AML-193 (cell line): ENCODE measurements at regions not wholly inside any gene's neighbourhood (a gene's known extent, or its start where the extent isn't known, plus 50 kb on each side); places are given as distances from the start of the nearest gene placed in this dataset.

Source experiments
- DNase-seq, 2 experiments: peaks; one replicate each; lab custom pipeline; 2025; lab: John Stamatoyannopoulos, UW

DNA sequence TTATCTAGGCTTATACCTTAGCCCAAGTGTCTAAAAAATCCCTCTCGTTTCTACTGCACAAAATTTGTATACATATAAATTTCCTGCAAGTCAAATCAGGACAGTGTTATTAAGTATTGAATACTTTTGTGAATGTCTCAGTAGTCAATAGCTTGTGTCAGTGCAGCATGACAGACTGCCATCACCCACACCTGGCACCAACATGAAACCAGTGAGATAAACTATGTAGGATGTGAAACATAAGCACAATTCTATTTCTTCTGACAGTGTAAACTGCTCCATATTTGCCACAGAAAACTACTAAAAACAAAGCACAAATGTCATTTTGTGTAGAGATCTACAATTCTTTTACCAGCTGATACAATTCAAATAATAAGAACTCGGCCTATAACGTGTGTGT is 542.1 kb upstream of the LUZP2 start:
- no peak for DNase-seq

DNA sequence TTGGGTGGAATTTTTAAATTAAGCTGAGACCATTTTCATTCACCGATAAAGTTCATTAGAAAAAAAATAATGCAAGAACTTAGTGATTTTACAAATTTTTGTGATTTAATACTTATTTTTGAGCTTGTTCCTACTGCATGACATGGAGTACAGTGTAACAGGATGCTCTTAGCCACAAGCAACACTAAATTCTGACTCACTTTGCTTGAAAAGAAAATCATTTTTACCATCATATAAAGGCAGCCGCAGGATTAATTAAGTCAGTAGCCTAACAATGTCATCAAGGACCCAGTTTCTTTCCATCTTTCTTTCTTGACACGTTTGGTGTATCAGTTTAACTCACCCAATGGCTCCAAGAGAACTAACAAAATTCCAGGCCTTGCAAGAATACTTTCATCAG is 540.3 kb upstream of the LUZP2 start:
- DNase-seq = no peak

DNA sequence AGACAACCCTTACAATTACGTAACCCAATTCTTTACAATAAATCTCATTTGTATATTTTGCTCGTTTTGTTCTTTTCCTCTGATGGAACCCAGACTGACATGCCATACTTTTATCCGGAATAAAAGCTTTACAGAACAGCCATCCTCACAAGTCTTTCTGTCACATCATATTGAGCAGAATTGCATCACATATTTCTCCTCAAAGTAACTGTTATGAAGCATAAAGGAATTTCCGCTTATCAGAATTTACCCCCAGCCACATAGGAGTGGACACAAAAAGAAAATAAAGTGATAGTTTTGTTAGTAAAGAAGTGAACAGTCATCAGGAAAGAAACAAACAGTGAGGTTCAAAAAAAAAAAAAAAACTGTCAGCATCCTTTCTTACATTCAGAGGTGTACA is 539.5 kb upstream of the LUZP2 start:
- no peak for DNase-seq

DNA sequence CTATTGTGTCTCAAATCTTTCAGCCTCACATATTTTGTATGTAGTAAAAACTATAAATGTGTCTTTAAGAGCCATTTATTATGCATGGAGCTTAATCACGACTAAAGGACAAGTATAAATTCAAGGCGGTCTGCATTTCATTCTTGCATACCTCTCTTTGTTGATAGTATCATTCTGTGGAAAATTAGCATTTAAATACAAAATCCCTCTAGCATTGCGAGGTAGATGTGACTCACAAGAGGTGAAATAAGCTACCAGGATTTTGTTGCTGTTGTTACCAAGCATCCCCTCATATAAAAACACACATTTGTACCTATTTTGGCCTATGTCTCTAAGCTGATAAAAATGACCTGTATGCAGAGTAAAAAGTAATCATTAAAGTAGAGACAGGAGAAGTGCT is 537.4 kb upstream of the LUZP2 start:
- no peak for DNase-seq

DNA sequence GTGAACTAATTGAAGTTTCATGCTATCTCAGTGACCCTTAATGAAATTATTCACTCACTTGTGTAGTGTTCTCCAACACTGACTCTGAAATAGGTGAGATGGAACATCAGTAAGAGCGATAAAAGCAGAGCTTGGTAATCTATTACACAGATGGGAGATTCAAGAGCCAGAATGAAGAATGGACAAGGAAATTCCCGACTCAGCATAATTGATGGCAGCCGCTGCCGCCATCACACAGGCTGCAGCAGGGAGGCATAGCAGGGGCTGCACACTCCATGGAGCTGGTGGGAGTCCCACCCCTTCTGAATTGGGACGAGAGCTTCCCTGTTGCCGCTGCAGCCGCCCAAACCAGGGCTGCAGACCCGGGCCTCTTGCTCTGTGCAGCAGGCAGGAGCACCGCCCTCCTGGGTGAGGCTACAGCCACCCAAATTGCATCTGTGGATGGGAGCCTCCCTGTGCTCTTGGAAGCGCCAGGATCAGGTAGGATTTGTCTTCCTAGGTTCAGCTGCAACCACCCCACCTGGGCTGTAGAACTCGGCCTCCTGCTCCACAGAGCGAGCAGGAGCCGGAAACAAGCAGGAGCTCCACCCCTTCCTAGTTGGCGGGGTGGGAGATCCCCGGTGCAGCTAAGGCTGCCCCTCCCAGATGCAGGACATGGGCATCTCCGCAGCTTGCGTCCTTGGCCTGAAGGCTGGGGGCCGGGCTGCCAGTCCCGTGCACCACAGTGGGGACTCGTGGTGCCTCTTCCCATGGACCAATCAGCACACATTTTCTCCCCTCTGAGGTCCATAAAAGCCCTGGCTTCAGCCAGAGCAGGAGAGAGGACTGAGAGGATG is 535.1 kb upstream of the LUZP2 start:
- no peak for DNase-seq

DNA sequence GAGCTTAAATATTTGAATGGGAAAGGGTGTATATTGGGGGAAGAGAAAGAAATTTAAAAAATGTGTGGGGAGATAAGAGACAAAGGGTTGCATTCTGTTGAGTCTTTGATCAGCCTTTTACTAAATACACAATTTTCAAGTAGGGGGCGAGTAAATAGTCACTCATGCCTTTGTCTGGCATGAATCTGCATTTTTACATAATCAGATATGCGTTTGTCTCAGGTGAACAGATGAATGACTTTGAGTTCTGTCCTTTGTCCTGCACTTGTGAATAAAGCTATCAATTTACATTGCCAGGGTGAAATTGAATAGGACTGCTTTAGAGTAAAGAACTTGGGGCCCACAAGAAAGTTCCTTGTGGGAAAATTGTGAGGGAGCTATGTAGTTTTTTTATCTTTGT is 523.6 kb upstream of the LUZP2 start:
- no peak for DNase-seq

DNA sequence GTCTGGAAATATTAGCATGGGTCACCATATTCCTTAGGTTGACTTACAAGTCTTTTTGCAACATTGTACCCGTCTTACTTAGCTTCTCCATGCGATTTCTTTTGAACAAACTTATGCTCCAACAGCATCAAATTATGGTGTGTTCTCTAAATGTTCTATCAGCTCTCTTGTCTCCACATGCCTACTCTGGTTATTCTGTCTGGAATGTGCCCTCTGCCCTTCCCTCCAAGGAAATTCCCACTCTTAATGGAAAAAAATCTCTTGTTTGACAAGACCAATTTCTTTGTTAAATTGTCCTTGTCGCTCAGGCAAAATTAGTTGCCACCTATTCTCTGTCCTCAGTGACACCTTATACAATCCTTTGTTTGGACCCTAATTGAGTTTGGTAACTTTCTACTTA is 522.8 kb upstream of the LUZP2 start:
- no peak for DNase-seq

DNA sequence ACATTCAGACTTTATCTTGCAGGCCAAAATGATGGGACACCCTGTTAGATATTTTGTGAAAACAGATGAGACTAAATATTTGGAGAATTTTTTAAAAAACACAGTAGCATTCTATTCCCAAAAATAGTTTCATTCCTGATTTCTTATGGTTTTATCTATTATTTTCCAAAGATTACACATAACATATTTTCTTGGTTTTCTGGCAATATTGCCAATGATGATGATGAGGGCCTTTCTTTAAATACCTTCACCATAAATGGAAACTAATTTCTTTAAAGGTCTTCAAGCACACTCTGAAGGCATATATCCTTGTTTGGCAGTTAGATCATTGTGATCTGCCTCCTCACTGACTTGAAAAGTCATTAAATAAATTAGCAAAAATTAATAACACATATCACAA is 522.3 kb upstream of the LUZP2 start:
- DNase-seq = no peak

DNA sequence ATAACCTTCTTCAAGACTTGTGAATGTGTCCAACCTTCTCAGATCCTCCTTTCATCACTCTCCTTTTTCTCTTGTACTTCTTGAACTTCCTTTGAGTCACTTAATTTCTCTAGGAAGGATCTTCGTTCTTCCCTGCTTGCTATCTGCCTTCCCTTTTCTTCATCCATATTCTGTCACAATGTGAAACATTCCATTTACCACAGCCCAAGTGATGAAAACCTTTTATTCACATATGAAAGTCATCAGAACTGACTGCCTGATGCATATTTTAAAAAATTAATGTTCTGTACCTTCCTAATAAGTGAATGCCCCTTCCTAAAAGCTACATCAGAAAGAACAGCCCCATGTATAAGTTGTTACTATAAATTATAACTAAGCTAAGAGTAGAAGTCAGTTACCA is 520.4 kb upstream of the LUZP2 start:
- no peak for DNase-seq

DNA sequence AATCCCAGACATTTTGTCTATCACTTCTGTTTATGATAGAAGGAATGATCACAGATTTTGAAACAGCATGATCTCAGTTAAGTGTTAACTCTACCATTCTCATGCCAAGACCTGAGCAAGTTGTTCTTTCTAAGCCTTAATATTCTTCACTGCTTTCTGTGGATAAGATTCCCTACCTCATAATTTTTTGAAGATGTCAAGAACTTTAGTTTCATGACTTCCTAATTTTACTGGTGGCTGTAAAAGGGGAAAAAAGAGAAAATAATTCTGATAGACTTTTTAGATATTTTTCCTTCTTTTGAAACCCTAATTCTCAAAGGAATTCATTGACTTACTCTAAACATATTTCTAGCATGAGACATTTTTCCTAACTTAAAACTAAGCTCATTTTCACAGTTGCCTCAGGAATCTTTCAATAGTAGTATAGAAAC is 520.0 kb upstream of the LUZP2 start:
- DNase-seq = no peak

DNA sequence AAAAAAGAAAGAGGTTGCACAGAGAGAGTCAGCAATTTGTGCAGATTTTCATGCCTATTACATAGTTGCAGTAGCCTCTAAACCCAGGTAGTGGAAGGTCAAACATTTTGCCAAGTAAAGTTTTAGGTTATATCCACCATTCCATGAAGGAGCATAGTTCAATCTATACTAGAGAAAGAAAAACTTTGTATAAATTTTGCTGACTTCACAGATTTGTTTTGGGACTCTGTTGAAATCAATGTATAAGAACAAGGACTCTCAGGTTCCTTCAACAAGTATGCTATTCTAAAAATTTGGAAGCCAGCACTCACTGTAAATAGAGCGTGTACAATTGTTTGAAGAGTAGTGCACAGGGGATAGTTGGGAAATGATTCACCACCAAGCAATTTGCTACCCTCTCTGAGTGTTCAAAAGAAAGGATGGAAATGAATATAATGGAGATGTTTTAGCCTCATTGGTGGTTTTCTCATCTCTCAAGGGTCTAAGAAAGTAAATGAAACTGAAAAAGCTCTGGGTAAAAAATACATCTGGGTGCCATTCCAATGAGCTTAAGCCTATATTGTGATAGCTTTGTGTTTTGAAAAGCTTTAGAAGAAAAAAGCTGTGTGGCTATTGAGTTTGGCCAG is 508.4 kb upstream of the LUZP2 start:
- no peak for DNase-seq

DNA sequence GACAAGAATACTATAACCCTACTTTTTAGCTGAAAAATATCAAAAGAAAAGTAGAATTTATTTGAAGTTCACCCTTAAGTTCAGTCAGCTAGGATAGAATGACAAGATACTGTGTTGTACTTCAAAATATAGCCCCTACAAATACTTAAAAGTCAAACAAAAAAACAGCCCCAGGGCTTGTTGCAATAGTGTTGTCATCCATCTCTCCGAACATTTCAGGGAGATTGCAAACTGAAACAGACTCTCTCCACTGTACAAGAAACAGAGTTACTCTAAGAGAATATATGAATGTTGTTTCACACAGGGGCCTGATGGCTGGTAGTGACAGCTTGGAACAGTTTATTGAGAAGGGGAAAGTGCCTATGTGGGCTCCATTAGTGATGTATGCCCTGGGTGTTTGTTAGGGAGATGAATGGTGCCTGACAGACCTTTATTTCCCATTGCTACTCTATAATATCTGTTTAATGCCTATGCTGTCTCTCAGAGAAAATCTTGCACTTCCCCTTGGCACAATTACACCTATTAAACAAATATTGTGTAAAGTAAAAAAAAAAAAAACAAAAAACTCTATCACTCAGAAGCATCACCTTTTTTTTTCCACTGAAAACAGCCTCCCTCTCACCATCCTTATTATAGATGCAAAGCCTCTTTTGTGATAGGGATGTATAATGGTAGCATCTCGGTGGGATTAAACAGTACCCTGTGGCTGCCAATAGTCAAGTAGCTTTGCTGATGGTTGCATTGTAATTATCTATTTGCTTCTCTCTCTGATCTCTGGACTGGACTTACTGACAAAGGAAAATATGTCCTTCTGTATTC is 506.3 kb upstream of the LUZP2 start:
- no peak for DNase-seq

DNA sequence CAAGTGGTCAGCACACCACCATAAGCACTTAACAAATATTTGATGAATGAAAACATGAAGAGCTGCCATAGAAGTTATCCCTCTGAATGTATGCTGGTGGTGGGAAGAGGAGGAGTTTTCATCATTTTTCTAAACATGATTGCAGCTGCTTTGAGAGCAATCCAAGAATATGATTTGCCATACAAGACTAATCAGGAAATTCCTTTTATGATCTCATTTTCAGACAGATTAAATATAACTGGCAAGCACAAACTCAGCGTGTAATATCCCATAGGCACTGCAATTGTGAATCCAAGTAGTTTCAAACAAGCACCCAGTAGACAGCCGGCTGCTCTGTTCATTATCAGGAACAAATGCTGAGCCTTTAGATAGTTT is 505.7 kb upstream of the LUZP2 start:
- DNase-seq = no peak

DNA sequence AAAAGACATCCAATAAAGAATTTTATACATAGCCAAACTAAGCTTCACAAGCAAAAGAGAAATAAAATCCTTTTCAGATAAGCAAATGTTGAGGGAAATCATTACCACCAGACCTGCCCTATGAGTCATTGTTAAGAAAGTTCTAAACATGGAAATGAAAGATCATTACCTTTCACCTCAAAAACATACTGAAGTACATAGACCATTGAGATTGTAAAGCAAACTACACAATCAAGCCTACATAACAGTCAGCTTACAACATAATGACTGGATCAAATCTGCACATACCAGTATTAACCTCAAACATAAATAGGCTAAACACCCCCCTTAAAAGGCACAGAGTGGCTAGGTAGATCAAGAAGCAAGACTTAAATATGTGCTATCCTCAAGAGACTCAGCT is 501.0 kb upstream of the LUZP2 start:
- no peak for DNase-seq

DNA sequence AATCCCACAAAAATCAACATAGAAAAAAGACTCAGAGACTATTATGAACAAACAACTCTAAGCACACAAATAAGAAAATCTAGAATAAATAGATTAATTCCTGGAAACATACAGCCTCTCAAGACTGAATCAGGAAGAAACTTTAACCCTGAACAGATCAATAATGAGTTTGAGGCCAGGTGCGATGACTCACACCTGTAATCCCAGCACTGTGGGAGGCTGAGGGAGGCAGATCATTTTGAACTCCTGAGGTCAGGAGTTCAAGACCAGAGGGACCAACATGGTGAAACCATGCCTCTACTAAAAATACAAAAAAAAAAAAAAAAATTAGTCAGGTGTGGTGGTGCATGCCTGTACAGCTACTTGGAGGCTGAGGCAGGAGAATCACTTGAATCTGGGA is 499.5 kb upstream of the LUZP2 start:
- no peak for DNase-seq

DNA sequence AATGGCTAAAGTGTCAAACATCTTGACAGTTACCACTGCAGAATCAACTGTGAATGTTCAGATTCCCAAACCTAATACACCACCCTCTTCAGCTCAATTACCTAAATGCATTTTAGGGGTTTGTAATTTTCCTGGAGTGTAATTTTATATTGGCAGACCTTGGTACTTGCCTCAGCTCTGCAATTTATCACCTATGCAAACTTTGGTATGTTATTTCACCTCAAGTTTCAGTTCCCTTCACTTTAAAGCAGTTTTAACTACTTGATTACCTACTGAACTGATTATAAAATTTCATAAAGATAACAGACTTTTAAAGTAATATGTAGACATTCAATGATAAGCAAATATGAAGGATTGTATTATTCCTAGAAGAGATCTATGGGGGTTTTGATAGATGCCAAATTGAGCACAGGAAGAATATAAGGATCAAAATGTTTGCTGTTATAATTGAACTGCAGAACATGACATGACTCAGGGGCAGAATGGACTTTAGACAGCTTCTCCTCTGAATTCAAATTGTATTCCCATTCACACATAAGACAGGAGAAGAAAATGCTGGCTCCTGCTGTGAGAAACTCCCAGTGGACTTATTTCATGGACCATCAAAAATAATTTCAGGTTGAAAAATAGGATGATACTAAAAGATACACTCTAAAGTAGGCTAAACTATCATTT is 491.5 kb upstream of the LUZP2 start:
- no peak for DNase-seq

DNA sequence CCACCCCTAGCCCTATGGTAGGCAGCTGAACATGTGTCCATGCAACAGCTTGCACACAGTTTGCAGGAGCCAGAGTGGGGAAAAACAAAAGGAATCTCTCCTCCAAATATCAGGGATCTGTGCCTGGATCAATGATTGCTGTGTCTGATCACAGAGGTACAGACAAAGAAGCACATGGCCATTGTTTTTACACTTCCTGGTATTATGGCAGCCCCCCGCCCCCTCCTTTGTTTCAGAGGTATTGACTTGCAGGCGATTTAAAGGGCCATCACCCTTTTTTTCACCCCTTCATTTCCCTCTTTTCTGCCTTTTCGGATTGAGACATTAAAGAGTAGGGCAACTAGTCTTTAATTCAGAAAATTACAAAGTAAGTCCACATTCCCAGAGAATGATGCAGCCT is 453.0 kb upstream of the LUZP2 start:
- DNase-seq = no peak

DNA sequence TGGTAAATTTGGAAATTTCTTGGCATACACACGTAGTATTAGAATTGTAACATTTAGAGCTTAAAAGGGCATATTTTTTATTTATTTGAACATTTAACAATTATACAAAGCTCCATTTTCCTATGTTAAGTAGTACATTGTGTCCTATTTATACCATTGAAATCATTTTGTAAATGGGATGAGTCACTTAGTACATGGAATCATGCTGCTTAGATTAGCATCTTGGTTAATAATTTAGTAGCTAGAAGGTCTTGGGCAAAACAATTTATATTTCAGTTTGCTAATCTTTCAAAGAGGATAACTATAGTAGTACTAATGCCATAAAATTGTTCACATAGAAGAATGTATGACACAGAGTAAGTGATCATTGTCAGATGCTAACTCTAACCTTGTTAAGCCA is 450.1 kb upstream of the LUZP2 start:
- DNase-seq = no peak

DNA sequence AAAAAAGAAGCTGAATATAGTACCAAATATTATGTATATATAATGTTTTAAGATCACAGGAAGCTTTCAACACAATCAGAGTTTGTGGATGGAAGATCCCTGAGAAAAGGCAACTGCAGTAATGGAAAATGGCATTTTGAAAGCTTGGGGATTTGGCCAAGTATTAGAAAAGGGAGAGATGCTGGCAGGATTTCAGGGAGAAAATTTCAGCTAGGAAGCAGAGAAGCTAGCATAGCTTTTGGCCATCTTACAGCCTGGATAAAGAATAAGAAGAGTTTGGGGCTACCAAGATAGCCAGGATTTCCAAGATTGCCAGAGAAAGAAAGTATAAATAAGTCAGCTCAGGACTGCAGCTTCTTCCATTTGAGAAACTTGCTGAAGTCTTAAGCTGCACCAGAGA is 440.8 kb upstream of the LUZP2 start:
- DNase-seq = no peak

DNA sequence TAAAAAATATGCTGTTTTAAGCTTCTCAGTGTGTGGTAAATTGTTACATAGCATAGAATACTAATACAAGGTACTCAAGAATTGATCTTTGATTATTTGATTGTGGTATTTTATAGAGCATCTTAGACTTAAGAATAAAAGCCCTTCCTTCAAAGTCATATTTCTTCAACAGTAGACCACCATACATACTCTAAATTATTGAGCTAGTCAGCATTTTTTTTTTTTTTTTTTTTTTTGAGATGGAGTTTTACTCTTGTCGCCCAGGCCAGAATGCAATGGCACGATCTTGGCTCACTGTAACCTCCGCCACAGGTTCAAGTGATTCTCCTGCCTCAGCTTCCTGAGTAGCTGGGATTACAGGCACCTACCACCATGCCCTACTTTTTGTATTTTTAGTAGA is 436.7 kb upstream of the LUZP2 start:
- no peak for DNase-seq

DNA sequence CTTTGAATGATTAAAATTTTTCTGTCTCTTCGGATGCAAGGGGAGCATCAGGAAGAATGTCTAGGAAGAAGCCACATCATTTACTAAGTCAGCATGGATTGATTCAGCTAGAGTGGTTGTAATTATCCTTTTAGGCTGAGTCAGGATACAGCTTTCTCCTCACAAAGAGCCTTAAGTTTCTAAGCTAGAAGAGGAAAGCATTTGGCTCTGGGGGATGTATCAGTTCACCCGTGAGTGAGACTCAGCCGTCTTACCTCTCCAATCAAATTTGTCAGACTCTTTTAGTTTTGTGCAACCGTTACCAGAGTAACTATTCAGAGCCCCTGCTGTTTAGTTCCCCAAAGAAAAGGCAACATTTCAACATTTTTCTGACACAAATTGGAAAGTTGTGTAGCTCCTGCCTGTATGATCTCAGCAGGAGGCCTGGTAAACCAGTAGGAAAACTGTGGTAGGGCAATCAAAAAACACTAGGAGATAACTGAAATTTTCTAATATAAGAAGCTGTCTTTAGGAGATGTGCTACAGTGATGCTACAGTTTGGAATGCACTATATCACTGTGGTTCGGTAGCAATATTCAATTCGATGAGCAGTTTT is 432.4 kb upstream of the LUZP2 start:
- no peak for DNase-seq

DNA sequence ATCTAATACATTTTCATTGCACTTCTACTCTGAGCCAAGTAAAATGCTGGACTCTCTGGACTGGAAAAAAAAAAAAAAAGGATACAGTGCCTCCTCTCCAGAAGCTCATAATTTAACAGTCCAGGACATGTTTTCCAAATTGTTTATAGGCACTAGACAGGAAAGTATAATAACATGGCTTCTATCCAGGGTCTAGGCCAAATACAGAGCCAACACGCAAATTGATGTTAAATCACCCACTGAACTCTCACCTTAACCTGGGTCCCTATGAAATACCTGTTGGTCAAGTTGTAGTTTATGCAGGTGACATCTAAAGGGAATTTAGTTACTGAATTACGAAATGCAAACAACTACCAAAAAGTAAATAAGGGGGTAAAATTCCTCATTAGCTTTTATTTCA is 428.7 kb upstream of the LUZP2 start:
- DNase-seq = no peak
